GM19438 (cell line): ENCODE measurements at regions not wholly inside any gene's neighbourhood (a gene's known extent, or its start where the extent isn't known, plus 50 kb on each side); places are given as distances from the start of the nearest gene placed in this dataset.

Source experiments
- ATAC-seq: cut with Tn5 transposase; IDR thresholded peaks from one replicate; pipeline ENCODE4 v1.9.1; 2021; ENCODE audit warnings: low read depth; ENCODE audit not compliant: unreplicated experiment

DNA sequence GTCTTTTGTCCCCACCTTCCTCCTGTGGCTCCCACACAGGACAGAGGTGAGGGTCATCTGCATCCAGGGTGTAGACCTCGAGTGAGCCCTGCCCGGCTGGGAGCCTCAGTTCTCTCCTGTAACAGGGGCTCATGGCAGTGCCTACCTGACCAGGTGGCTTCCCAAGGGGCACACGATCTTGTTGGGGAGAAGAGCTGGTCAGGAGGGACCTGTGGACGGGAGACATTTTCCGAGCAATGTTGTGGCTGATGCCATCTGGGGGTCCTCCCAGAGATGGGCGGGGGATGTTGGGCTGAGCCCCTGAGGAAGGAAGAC lies 51.9 kb downstream of the CEBPB start:
- no peak for ATAC-seq

- ATAC-seq = no peak
Observed at GRCh38 chr20:50242863-50243609, 52.4 kb downstream of the CEBPB start.

- no peak for ATAC-seq
Observed at GRCh38 chr20:50243610-50244351, 53.2 kb downstream of the CEBPB start.

GRCh38 chr20:50244352-50245149 lies 53.9 kb downstream of the CEBPB start:
- ATAC-seq = no peak

- ATAC-seq = no peak
Observed at GRCh38 chr20:50245498-50246366, 55.1 kb downstream of the CEBPB start.

GRCh38 chr20:50246367-50247195 lies 56.0 kb downstream of the CEBPB start:
- ATAC-seq = no peak

DNA sequence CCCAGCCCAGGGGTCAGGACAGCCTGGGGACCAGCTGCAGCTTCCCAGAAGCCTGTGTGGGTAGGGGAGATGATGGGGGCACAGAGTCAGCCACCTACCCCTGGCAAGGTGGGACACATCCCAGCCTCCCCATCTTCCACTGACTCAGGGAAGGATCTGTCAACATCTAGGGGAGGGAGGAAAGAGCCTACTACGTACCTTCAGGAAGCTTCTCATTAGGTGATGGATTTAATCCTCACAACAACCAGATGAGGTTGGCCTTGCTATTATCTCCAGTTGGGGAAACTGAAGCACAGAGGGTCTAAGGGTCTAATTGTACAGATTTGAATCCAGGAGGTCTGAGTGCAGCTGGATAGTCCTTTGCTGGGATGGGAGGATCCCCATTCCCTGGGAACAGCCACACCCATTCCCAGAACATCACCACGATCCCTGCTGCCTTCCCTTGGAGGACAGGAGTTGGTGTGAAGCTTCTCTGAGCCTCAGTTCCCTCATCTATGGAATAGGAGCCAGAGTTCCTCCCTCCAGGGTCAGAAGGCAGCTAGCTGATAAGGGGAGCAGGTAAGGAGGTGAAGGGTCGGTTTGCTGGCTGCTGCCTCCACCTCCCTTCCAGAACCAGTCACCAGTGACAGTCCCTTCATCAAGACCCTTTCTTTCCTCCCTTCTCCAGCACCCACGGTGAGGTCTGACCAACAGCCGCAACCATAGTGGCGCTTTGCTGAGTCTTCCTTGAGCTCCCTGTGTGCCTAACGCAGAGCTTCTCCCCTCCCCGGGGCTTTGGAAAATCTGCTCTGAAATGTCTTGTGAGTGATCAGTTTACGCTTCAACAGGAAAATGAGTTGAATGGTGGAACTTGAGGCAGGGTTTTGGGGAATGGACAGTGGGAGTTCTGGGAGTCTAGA lies 56.8 kb downstream of the CEBPB start:
- no peak for ATAC-seq

DNA sequence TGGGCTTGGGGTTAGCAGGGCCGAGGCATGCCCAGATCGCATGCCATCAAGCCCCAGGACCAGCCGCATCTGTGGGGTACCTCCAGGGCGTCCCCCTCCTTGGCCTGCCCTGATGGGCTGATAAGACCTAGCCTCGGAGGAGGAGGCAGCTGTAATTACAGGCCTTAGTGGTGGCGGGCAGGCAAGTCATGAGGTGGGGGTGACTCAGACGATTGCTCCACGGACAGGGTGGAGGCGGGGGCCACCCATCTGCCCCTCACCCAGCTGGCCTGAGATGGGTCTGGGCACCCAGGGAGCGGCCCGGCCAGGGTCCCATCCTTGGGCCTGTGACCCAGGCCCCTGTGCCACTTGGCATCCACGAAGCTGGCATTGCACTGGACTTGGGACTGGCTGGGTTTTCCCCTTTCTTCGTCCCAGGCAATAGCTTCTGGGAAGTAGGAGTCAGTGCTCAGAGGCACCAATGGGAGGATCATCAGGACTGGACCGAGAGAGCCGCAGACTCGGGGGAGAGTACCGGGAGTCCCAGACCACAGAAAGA lies 57.5 kb downstream of the CEBPB start:
- ATAC-seq = no peak

GRCh38 chr20:50249447-50250388 lies 59.1 kb downstream of the CEBPB start:
- ATAC-seq = no peak

- no peak for ATAC-seq
Observed at GRCh38 chr20:50250679-50251382, 60.2 kb downstream of the CEBPB start.

DNA sequence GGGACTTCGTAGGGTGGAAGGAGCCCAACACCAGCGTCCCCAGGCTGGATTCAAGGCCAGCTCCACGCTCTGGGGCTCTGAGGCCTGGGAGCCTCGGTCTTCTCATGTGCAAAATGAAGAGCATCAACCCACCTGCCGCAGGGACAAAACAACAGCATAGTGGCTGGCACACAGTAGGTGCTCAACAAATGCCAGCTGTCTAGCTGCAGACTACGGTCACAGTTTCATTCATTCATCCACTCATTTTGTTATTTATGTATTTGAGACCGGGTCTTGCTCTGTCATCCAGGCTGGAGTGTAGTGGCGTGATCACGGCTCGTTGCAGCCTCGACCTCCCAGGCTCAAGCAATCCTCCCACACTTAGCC lies 60.7 kb downstream of the CEBPB start:
- ATAC-seq = no peak

- ATAC-seq = no peak
Observed at GRCh38 chr20:50251992-50252511, 61.4 kb downstream of the CEBPB start.

DNA sequence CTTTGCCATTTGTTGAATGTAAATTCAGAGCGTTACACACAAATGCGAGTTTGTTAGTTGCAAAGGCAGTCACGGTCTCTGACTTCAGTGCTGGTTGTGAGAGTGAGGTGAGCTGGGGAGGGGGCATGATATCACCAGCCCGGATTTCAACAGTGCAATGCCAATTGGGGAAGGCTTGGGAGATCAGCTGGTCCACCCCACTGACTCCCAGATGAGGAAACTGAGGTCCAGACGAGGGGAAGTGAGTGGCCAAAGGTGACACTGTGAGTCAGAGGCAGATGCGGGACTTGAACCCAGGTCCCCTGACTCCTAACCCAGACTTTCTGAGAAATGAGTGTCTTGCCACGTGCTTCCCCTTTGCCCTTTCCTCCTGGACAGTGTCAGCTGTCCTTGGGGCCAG lies 62.1 kb downstream of the CEBPB start:
- ATAC-seq = no peak

- ATAC-seq = no peak
Observed at GRCh38 chr20:50253101-50253500, 62.5 kb downstream of the CEBPB start.

DNA sequence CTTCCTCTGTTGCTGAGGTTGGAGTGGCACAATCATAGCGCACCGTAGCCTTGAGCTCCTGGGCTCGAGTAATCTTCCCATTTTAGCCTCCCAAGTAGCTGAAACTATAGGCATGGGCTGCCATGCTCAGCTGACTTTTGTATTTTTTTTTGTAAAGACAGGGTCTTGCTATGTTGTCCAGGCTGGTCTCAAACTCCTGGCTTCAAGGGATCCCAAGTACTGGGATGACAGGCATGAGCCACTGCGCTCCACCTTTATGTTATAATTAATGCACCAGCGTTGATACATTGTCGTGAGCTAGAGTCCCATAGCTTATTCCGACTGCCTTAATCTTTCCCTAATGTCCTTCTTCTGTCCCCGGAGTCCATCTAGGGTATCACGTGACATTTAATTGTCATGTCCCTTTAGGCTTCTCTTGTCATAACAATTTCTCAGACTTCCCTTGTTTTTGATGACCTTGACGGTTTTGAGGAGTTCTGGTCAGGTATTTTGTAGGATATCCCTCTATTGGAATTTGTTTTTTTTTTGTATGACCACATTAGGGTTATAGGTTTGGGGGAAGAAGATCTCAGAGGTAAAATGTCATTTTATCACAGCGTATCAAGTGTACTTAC lies 63.9 kb downstream of the CEBPB start:
- no peak for ATAC-seq

- ATAC-seq = no peak
Observed at GRCh38 chr20:50256577-50256976, 65.9 kb downstream of the CEBPB start.
